ENCODE measurements at regions not wholly inside any gene's neighbourhood (a gene's known extent, or its start where the extent isn't known, plus 50 kb on each side); places are given as distances from the start of the nearest gene placed in this dataset.

GRCh38 chr9:25453875-25454274, 224.4 kb downstream of the TUSC1 start:
- FAIRE-seq (no peak), DNase-seq (ENCODE audit: low spot score) (no peak), ATAC-seq (no peak)
- BruUV-seq (replicated peaks), result no TSS peak
- TF ChIP-seq, protein P1, sequence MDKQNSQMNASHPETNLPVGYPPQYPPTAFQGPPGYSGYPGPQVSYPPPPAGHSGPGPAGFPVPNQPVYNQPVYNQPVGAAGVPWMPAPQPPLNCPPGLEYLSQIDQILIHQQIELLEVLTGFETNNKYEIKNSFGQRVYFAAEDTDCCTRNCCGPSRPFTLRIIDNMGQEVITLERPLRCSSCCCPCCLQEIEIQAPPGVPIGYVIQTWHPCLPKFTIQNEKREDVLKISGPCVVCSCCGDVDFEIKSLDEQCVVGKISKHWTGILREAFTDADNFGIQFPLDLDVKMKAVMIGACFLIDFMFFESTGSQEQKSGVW (CRISPR knock-in tag; IDR thresholded peaks at IDR 0.05; ENCODE audit: borderline replicate concordance), result no peak
- TF ChIP-seq ZNF563 (CRISPR knock-in tag; IDR thresholded peaks at IDR 0.05) (no peak), CBX5 (CRISPR knock-in tag; IDR thresholded peaks at IDR 0.05; ENCODE audit: borderline replicate concordance) (no peak), ZNF670 (CRISPR knock-in tag; IDR thresholded peaks at IDR 0.05; ENCODE audit: borderline replicate concordance) (no peak), BHLHE40 (IDR thresholded peaks at IDR 0.05; ENCODE audit: low read length) (no peak)
- no peaks in the 10 kb centered on the region for H3K79me2 ChIP-seq (ENCODE audit: insufficient read depth, low read length)
- no peaks in the 10 kb centered on the region for H4K20me1 ChIP-seq (ENCODE audit: insufficient read depth, low read length)
- H2AFZ ChIP-seq (ENCODE audit: low read length), result no peak overlapping the region
- no peak overlapping the region for H3K4me3 ChIP-seq (replicated peaks in 1 of 3; ENCODE audit: insufficient read depth in 1 of 3, low read depth in 2 of 3, low read length in 3 of 3)
- H3K36me3 ChIP-seq (replicated peaks in 1 of 2; ENCODE audit: control insufficient read depth in 1 of 2, insufficient read depth in 2 of 2, low read length in 2 of 2), result no peaks in the 10 kb centered on the region
- H3K4me2 ChIP-seq (ENCODE audit: low read depth, low read length), result no peak overlapping the region
- 2% methylated on average over 2 of the region's 2 CpGs for WGBS (ENCODE audit: low lambda C conversion rate)
- intact Hi-C loops (cut with micrococcal nuclease; ENCODE audit: unreplicated experiment) (no loop called here), in situ Hi-C loops (cut with HindIII; ENCODE audit: extremely low pct_ligation_motif_present, low pct_unique_long_range_greater_than_20kb) (no loop called here)
- no peaks in the 10 kb centered on the region for H3K27me3 ChIP-seq (ENCODE audit: control insufficient read depth in 1 of 2, insufficient read depth in 2 of 2, low read length in 2 of 2)
- CTCF ChIA-PET (ENCODE audit: low intra/inter-chr PET ratio, low total read pairs), result no interaction called here
- POLR2A ChIA-PET, result no interaction called here
- peaks cover 33% of the 10 kb centered on the region for H3K9me3 ChIP-seq (ENCODE audit: low read length)
- no peaks in the 10 kb centered on the region for H3K4me1 ChIP-seq (ENCODE audit: insufficient read depth, low read length)
- no peak overlapping the region for H3K27ac ChIP-seq (ENCODE audit: extremely low read length, insufficient read depth, low read length)
- H3K9ac ChIP-seq (ENCODE audit: insufficient read depth, low read depth, low read length), result no peak overlapping the region

DNA sequence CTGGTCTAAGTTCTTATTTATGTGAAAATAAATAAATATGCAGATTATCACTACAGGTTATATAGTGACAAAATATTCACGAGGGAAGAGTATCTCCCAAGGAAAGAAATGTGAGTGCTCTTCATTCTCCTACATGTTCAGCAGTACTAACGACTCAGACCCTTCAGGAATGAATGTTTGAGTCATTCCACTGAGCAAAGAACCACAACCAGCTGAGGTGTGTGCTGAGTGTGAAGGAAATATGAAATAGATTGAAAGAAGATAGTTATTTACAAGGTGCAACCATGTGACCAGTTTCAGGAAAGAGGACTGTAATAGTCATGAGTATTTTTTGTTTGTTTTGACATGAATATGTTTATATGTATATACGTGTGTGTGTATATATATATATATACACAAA, 228.7 kb downstream of the TUSC1 start:
- POLR2A ChIA-PET, result no interaction called here
- in situ Hi-C loops (cut with HindIII; ENCODE audit: extremely low pct_ligation_motif_present, low pct_unique_long_range_greater_than_20kb), result no loop called here
- no peak for FAIRE-seq
- intact Hi-C loops (cut with micrococcal nuclease; ENCODE audit: unreplicated experiment), result no loop called here
- Histone ChIP-seq H3K4me2 (ENCODE audit: low read depth, low read length) (no peak overlapping the region), H3K27ac (ENCODE audit: extremely low read length, insufficient read depth, low read length) (no peak overlapping the region), H3K9me3 (ENCODE audit: low read length) (peaks cover under 1% of the 10 kb centered on the region; the same call in 1 of the 2 replicates), H3K36me3 (replicated peaks in 1 of 2; ENCODE audit: control insufficient read depth in 1 of 2, insufficient read depth in 2 of 2, low read length in 2 of 2) (no peaks in the 10 kb centered on the region), H3K79me2 (ENCODE audit: insufficient read depth, low read length) (no peaks in the 10 kb centered on the region), H3K27me3 (ENCODE audit: control insufficient read depth in 1 of 2, insufficient read depth in 2 of 2, low read length in 2 of 2) (no peaks in the 10 kb centered on the region), H3K4me3 (replicated peaks in 1 of 3; ENCODE audit: insufficient read depth in 1 of 3, low read depth in 2 of 3, low read length in 3 of 3) (no peak overlapping the region), H3K4me1 (ENCODE audit: insufficient read depth, low read length) (no peaks in the 10 kb centered on the region), H3K9ac (ENCODE audit: insufficient read depth, low read depth, low read length) (no peak overlapping the region), H4K20me1 (ENCODE audit: insufficient read depth, low read length) (no peaks in the 10 kb centered on the region), H2AFZ (ENCODE audit: low read length) (no peak overlapping the region)
- CTCF ChIA-PET (ENCODE audit: low intra/inter-chr PET ratio, low total read pairs), result no interaction called here
- ATAC-seq, result no peak
- DNase-seq (ENCODE audit: low spot score), result no peak
- no TSS peak for BruUV-seq (replicated peaks)
- WGBS (ENCODE audit: low lambda C conversion rate), result 0% methylated on average over 3 of the region's 3 CpGs
- TF ChIP-seq, protein P2, sequence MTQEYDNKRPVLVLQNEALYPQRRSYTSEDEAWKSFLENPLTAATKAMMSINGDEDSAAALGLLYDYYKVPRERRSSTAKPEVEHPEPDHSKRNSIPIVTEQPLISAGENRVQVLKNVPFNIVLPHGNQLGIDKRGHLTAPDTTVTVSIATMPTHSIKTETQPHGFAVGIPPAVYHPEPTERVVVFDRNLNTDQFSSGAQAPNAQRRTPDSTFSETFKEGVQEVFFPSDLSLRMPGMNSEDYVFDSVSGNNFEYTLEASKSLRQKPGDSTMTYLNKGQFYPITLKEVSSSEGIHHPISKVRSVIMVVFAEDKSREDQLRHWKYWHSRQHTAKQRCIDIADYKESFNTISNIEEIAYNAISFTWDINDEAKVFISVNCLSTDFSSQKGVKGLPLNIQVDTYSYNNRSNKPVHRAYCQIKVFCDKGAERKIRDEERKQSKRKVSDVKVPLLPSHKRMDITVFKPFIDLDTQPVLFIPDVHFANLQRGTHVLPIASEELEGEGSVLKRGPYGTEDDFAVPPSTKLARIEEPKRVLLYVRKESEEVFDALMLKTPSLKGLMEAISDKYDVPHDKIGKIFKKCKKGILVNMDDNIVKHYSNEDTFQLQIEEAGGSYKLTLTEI (CRISPR knock-in tag; conservative IDR thresholded peaks at IDR 0.05), result no peak
- TF ChIP-seq TCF12 (IDR thresholded peaks at IDR 0.05) (no peak), TCF12 (CRISPR knock-in tag; IDR thresholded peaks at IDR 0.05) (no peak), ZBTB8A (CRISPR knock-in tag; IDR thresholded peaks at IDR 0.05; ENCODE audit: borderline replicate concordance, low read depth) (no peak), IKZF4 (CRISPR knock-in tag; IDR thresholded peaks at IDR 0.05; ENCODE audit: borderline replicate concordance, low read depth, not compliant biosample characterization) (no peak), POLR2AphosphoS5 (IDR thresholded peaks at IDR 0.05; ENCODE audit: low read depth, low read length) (no peak), ZSCAN20 (CRISPR knock-in tag; IDR thresholded peaks at IDR 0.05; ENCODE audit: borderline replicate concordance) (no peak), ZNF501 (CRISPR knock-in tag; IDR thresholded peaks at IDR 0.05) (no peak), SIX4 (CRISPR knock-in tag; IDR thresholded peaks at IDR 0.05) (no peak), ZBTB7A (CRISPR knock-in tag; IDR thresholded peaks at IDR 0.05) (no peak), NFKB2 (CRISPR knock-in tag; IDR thresholded peaks at IDR 0.05; ENCODE audit: borderline replicate concordance) (no peak), RXRA (CRISPR knock-in tag; IDR thresholded peaks at IDR 0.05) (no peak), BRD4 (CRISPR knock-in tag; IDR thresholded peaks at IDR 0.05) (no peak), DNMT3B (CRISPR knock-in tag; conservative IDR thresholded peaks at IDR 0.05) (no peak)

Measured in HepG2 (cell line).